DND-41 (cell line): ENCODE measurements at regions not wholly inside any gene's neighbourhood (a gene's known extent, or its start where the extent isn't known, plus 50 kb on each side); places are given as distances from the start of the nearest gene placed in this dataset.

Source experiments
- CTCF ChIP-seq: IDR thresholded peaks from 2 replicates; pipeline ENCODE4 v1.5.1; 2012; ENCODE audit warnings: borderline replicate concordance, low read length, moderate library complexity, mild to moderate bottlenecking; ENCODE audit not compliant: poor library complexity, severe bottlenecking; ENCODE audit errors: extremely low read depth
- EZH2 ChIP-seq: IDR thresholded peaks from 3 replicates; pipeline ENCODE4 v1.6.1; 2012; ENCODE audit warnings: borderline replicate concordance, low read depth, mild to moderate bottlenecking, moderate library complexity, low read length, inconsistent platforms; ENCODE audit not compliant: severe bottlenecking

DNA sequence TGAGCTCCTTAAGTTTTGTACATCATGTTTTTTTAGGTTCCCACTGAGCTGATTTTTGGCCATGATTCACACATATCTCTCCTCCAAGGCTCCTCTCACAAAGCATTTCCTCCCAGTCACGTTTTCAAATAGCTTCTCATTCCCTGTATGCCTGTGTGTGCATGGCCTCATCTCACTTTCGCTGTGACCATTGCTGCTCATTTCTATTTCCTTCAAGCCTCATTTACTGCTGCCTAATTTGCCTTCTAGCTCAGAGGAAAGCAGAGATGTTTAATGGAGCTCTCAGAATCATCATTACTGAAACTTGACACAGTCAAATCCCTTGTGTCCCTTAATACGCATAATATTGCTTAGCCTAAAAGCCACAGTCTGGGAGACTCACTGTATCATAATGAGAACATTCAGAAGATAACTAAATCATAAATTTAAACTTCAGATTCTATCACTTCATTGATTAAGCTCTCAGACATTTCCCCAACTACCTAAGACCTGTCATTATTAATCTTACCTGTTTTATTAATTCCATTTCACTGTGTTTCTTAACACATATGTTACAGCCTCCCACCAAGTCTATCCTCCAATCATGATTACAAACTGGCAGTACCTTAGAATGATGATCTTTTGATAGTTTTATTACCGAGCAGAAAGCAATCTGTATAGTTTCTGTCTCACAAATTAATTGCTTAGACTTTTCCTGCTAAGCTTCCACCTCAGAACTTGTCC lies 278.3 kb upstream of the PTGER4 start:
- TF ChIP-seq CTCF (no peak), EZH2 (no peak)
